CD14-positive monocyte (primary cell): ENCODE measurements at regions not wholly inside any gene's neighbourhood (a gene's known extent, or its start where the extent isn't known, plus 50 kb on each side); places are given as distances from the start of the nearest gene placed in this dataset.

ENCODE experiments used
- DNase-seq, 3 donors: peaks; one replicate each; pipeline ENCODE4 v3.0.0-alpha.2; 2011 to 2022
- H2AFZ ChIP-seq: 2 replicates; pipeline ENCODE4 v1.6.0; 2012; ENCODE audit warnings: mild to moderate bottlenecking, low read depth, low read length, inconsistent platforms; ENCODE audit not compliant: insufficient read depth, poor library complexity, severe bottlenecking
- H3K27ac ChIP-seq, 2 donors: 1 replicate in 1 of 2; 2 replicates in 1 of 2; pipeline ENCODE4 v1.5.1; 2012 to 2013; ENCODE audit warnings: low read length in 2 of 2, control low read depth in 1 of 2, inconsistent platforms in 1 of 2, low read depth in 1 of 2, mild to moderate bottlenecking in 1 of 2
- H3K27me3 ChIP-seq, 2 donors: one replicate each; pipeline versions ENCODE4 v1.6.0 to v1.6.1; 2011 to 2013; ENCODE audit warnings: low read length in 2 of 2; ENCODE audit not compliant: control insufficient read depth in 2 of 2, insufficient read depth in 2 of 2
- H3K36me3 ChIP-seq, 2 donors: replicated peaks in 1 of 2; 1 replicate in 1 of 2; 2 replicates in 1 of 2; pipeline versions ENCODE4 v1.5.1 to v1.6.1; 2012 to 2013; ENCODE audit warnings: low read length in 2 of 2, control low read depth in 1 of 2, inconsistent platforms in 1 of 2, mild to moderate bottlenecking in 1 of 2; ENCODE audit not compliant: insufficient read depth in 2 of 2, control insufficient read depth in 1 of 2
- H3K4me1 ChIP-seq, 2 donors: 1 replicate in 1 of 2; 2 replicates in 1 of 2; pipeline versions ENCODE4 v1.5.1 to v1.6.1; 2012 to 2013; ENCODE audit warnings: low read length in 2 of 2, control low read depth in 1 of 2, inconsistent platforms in 1 of 2, mild to moderate bottlenecking in 1 of 2, moderate library complexity in 1 of 2; ENCODE audit not compliant: insufficient read depth in 2 of 2, control insufficient read depth in 1 of 2
- H3K4me2 ChIP-seq: replicated peaks from 2 replicates; pipeline ENCODE3; 2012; ENCODE audit warnings: low read length, moderate library complexity, mild to moderate bottlenecking; ENCODE audit not compliant: poor library complexity, severe bottlenecking; ENCODE audit errors: extremely low read depth
- H3K4me3 ChIP-seq, 3 experiments: fragments of 200-600 bp in 1 of 3; sonication (generic) in 1 of 3; replicated peaks in 1 of 3; 1 replicate in 2 of 3; 2 replicates in 1 of 3; pipeline ENCODE4 v1.5.1; 2011 to 2013; ENCODE audit warnings: low read length in 3 of 3, mild to moderate bottlenecking in 3 of 3, control low read depth in 2 of 3, low read depth in 2 of 3, inconsistent platforms in 1 of 3, moderate library complexity in 1 of 3
- H3K79me2 ChIP-seq: 2 replicates; pipeline ENCODE4 v1.6.0; 2012; ENCODE audit warnings: mild to moderate bottlenecking, control low read depth, inconsistent platforms, low read length, moderate library complexity; ENCODE audit not compliant: insufficient read depth
- H3K9ac ChIP-seq: 2 replicates; pipeline ENCODE4 v1.6.0; 2017; ENCODE audit warnings: low read length, mild to moderate bottlenecking; ENCODE audit not compliant: insufficient read depth, poor library complexity, severe bottlenecking
- H3K9me3 ChIP-seq, 2 donors: replicated peaks in 1 of 2; 1 replicate in 1 of 2; 2 replicates in 1 of 2; pipeline versions ENCODE4 v1.5.1 to v1.6.1; 2012 to 2013; ENCODE audit warnings: low read length in 2 of 2, control low read depth in 1 of 2; ENCODE audit not compliant: control insufficient read depth in 1 of 2, insufficient read depth in 1 of 2
- H4K20me1 ChIP-seq: 2 replicates; pipeline ENCODE4 v1.6.0; 2012; ENCODE audit warnings: mild to moderate bottlenecking, low read length, control low read depth, moderate library complexity; ENCODE audit not compliant: insufficient read depth
- H3K27ac Mint-ChIP-seq, 7 donors: one replicate each; pipeline ENCODE4 v1.8.0; 2020; ENCODE audit warnings: mild to moderate bottlenecking in 7 of 7, mixed read lengths in 7 of 7, moderate library complexity in 6 of 7, inconsistent platforms in 2 of 7
- H3K27me3 Mint-ChIP-seq, 3 donors: one replicate each; pipeline ENCODE4 v1.8.0; 2021 to 2022; ENCODE audit warnings: low read depth in 3 of 3, mild to moderate bottlenecking in 3 of 3, mixed read lengths in 3 of 3, moderate library complexity in 3 of 3, inconsistent platforms in 1 of 3
- H3K36me3 Mint-ChIP-seq, 2 donors: one replicate each; pipeline ENCODE4 v1.8.0; 2020; ENCODE audit warnings: mixed read lengths in 2 of 2, inconsistent platforms in 1 of 2, mild to moderate bottlenecking in 1 of 2
- H3K4me1 Mint-ChIP-seq: one replicate; pipeline ENCODE4 v1.8.0; 2020; ENCODE audit warnings: mild to moderate bottlenecking, mixed read lengths
- H3K4me3 Mint-ChIP-seq, 2 donors: one replicate each; pipeline ENCODE4 v1.8.0; 2020; ENCODE audit warnings: mild to moderate bottlenecking in 2 of 2, mixed read lengths in 2 of 2, moderate library complexity in 1 of 2
- H3K9me3 Mint-ChIP-seq, 7 donors: one replicate each; pipeline ENCODE4 v1.8.0; 2020 to 2022; ENCODE audit warnings: mixed read lengths in 7 of 7, mild to moderate bottlenecking in 6 of 7, moderate library complexity in 6 of 7, inconsistent platforms in 2 of 7
- WGBS: methylation state at CpG from one replicate; pipeline ENCODE4 v1.1.5; 2013; ENCODE audit warnings: missing lambda C conversion rate; ENCODE audit not compliant: insufficient coverage; 5-methylcytosine and 5-hydroxymethylcytosine counted together
- intact Hi-C, 2 donors: fragments of 100-400 bp; cut with micrococcal nuclease; formaldehyde crosslinking; loops; one replicate each; pipeline versions ENCODE4 v1.15.0 to v1.15.1; 2023
- TF ChIP-seq, protein P1 (sequence below): fragments of 200-600 bp; IDR thresholded peaks from one replicate; pipeline ENCODE4 v1.8.0; 2022; ENCODE audit warnings: antibody characterized with exemption, mild to moderate bottlenecking

DNA sequence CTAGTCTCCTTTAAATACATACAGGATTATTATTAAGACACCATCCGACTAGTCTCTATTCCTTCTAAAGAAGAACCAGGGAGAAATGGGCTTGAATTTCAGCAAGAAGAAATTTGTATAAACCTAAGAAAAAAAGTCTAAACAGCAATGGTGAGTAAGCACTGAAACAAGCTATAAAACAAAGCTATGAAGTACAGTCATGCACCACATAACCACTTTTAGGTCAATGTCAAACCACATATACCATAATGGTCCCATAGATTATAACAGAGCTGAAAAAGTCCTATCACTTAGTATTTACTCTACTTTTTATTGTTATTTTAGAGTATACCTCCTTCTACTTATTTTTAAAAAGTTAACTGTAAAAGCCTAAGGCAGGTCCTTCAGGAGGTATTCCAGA is 102.0 kb upstream of the NFIB start:
- no CpG with 5 or more reads among the region's 1 CpG for WGBS
- peaks cover 0 to 2% (median 0%) of the 10 kb centered on the region in 3 donors for H3K27me3 Mint-ChIP-seq
- H3K36me3 ChIP-seq = no peaks in the 10 kb centered on the region
- no peaks in the 10 kb centered on the region for H3K36me3 Mint-ChIP-seq
- H3K4me2 ChIP-seq = no peak overlapping the region
- TF ChIP-seq, protein P1, sequence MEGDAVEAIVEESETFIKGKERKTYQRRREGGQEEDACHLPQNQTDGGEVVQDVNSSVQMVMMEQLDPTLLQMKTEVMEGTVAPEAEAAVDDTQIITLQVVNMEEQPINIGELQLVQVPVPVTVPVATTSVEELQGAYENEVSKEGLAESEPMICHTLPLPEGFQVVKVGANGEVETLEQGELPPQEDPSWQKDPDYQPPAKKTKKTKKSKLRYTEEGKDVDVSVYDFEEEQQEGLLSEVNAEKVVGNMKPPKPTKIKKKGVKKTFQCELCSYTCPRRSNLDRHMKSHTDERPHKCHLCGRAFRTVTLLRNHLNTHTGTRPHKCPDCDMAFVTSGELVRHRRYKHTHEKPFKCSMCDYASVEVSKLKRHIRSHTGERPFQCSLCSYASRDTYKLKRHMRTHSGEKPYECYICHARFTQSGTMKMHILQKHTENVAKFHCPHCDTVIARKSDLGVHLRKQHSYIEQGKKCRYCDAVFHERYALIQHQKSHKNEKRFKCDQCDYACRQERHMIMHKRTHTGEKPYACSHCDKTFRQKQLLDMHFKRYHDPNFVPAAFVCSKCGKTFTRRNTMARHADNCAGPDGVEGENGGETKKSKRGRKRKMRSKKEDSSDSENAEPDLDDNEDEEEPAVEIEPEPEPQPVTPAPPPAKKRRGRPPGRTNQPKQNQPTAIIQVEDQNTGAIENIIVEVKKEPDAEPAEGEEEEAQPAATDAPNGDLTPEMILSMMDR = no peak
- H3K4me3 Mint-ChIP-seq = no peak overlapping the region
- peaks cover 0 to 7% (median 0%) of the 10 kb centered on the region in 7 donors for H3K9me3 Mint-ChIP-seq
- H3K27ac ChIP-seq = no peak overlapping the region
- H2AFZ ChIP-seq = no peak overlapping the region
- H3K4me3 ChIP-seq = no peak overlapping the region
- no peaks in the 10 kb centered on the region for H3K4me1 ChIP-seq
- intact Hi-C loops = no loop called here
- H3K27ac Mint-ChIP-seq = no peak overlapping the region
- no peak for DNase-seq
- H3K9ac ChIP-seq = no peak overlapping the region
- no peaks in the 10 kb centered on the region for H3K9me3 ChIP-seq
- H3K4me1 Mint-ChIP-seq = no peaks in the 10 kb centered on the region
- no peaks in the 10 kb centered on the region for H4K20me1 ChIP-seq
- no peaks in the 10 kb centered on the region for H3K27me3 ChIP-seq
- H3K79me2 ChIP-seq = no peaks in the 10 kb centered on the region

DNA sequence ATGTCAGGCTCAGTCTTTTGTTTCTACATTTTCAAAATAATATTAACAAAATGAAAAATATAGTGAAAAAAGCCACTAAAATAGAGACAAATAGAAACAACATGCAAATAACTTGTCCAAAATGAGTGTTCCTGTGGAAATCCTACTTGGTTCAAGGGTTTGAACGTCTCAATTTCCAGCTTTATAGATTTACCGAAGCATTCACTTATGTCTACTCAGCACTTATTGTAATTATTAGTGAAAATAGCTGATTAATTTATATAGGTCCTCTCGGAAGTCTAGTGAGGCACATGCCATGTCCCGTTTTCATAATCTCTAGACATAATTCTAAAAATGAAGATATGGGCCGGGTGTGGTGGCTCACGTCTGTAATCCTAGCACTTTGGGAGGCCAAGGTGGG is 99.9 kb upstream of the NFIB start:
- no CpG with 5 or more reads among the region's 6 CpGs for WGBS

More for the DNA sequence above, 99.9 kb upstream of the NFIB start:
- Histone ChIP-seq H3K79me2 (no peaks in the 10 kb centered on the region), H3K4me2 (no peak overlapping the region), H2AFZ (no peak overlapping the region), H3K36me3 (no peaks in the 10 kb centered on the region), H3K27ac (no peak overlapping the region), H4K20me1 (no peaks in the 10 kb centered on the region), H3K4me1 (no peaks in the 10 kb centered on the region), H3K9me3 (no peaks in the 10 kb centered on the region), H3K4me3 (no peak overlapping the region), H3K27me3 (no peaks in the 10 kb centered on the region), H3K9ac (no peak overlapping the region)
- peaks cover 0 to 4% (median 0%) of the 10 kb centered on the region in 3 donors for H3K27me3 Mint-ChIP-seq
- no peaks in the 10 kb centered on the region for H3K4me1 Mint-ChIP-seq
- TF ChIP-seq, protein P1 = no peak
- no peak for DNase-seq
- peaks cover 0 to 7% (median 0%) of the 10 kb centered on the region in 7 donors for H3K9me3 Mint-ChIP-seq
- intact Hi-C loops = no loop called here
- H3K36me3 Mint-ChIP-seq = no peaks in the 10 kb centered on the region
- H3K27ac Mint-ChIP-seq = no peak overlapping the region
- no peak overlapping the region for H3K4me3 Mint-ChIP-seq
